NCI-H1048 (cell line): ENCODE measurements at regions not wholly inside any gene's neighbourhood (a gene's known extent, or its start where the extent isn't known, plus 50 kb on each side); places are given as distances from the start of the nearest gene placed in this dataset.

Experiments
- DNase-seq: peaks from one replicate; lab custom pipeline; 2025; lab: John Stamatoyannopoulos, UW

- no peak for DNase-seq
Observed at GRCh38 chr20:7257099-7257498, 489.6 kb downstream of the BMP2 start.

- no peak for DNase-seq
Observed at GRCh38 chr20:7257692-7258466, 490.4 kb downstream of the BMP2 start.

GRCh38 chr20:7262803-7263202 is 495.3 kb downstream of the BMP2 start:
- DNase-seq = no peak

GRCh38 chr20:7264137-7264536 is 496.7 kb downstream of the BMP2 start:
- no peak for DNase-seq

- DNase-seq = no peak
Observed at GRCh38 chr20:7269452-7269851, 502.0 kb downstream of the BMP2 start.

- DNase-seq = no peak
Observed at GRCh38 chr20:7272512-7272911, 505.0 kb downstream of the BMP2 start.

- DNase-seq = no peak
Observed at GRCh38 chr20:7274870-7275269, 507.4 kb downstream of the BMP2 start.

- DNase-seq = no peak
Observed at GRCh38 chr20:7275645-7276237, 508.3 kb downstream of the BMP2 start.

- DNase-seq = peak; percentile 72
Observed at GRCh38 chr20:7285918-7286556, 518.6 kb downstream of the BMP2 start.

GRCh38 chr20:7291323-7291943 is 523.9 kb downstream of the BMP2 start:
- DNase-seq = no peak

- no peak for DNase-seq
Observed at GRCh38 chr20:7291946-7292345, 524.5 kb downstream of the BMP2 start.

- DNase-seq = no peak
Observed at GRCh38 chr20:7294816-7295360, 527.4 kb downstream of the BMP2 start.

- DNase-seq = no peak
Observed at GRCh38 chr20:7301807-7302206, 534.3 kb downstream of the BMP2 start.

- DNase-seq = no peak
Observed at GRCh38 chr20:7302250-7302649, 534.8 kb downstream of the BMP2 start.

- DNase-seq = no peak
Observed at GRCh38 chr20:7305976-7306375, 538.5 kb downstream of the BMP2 start.

- DNase-seq = no peak
Observed at GRCh38 chr20:7308163-7308562, 540.7 kb downstream of the BMP2 start.

- no peak for DNase-seq
Observed at GRCh38 chr20:7313047-7313446, 545.6 kb downstream of the BMP2 start.

GRCh38 chr20:7323957-7324356 is 556.5 kb downstream of the BMP2 start:
- DNase-seq = no peak

- no peak for DNase-seq
Observed at GRCh38 chr20:7327810-7328209, 560.3 kb downstream of the BMP2 start.

GRCh38 chr20:7330850-7331249 is 563.4 kb downstream of the BMP2 start:
- no peak for DNase-seq

- no peak for DNase-seq
Observed at GRCh38 chr20:7332169-7332568, 564.7 kb downstream of the BMP2 start.

- no peak for DNase-seq
Observed at GRCh38 chr20:7333841-7334240, 566.4 kb downstream of the BMP2 start.

GRCh38 chr20:7346026-7346425 is 578.5 kb downstream of the BMP2 start:
- no peak for DNase-seq
